Right renal cortex interstitium (tissue), 3 donors: ENCODE measurements at regions not wholly inside any gene's neighbourhood (a gene's known extent, or its start where the extent isn't known, plus 50 kb on each side); places are given as distances from the start of the nearest gene placed in this dataset.

Experiments used
- DNase-seq, 3 donors: peaks; one replicate each; pipeline ENCODE4 v3.0.0-alpha.2; 2013; ENCODE audit warnings: low read depth in 3 of 3, low spot score in 2 of 3

DNA sequence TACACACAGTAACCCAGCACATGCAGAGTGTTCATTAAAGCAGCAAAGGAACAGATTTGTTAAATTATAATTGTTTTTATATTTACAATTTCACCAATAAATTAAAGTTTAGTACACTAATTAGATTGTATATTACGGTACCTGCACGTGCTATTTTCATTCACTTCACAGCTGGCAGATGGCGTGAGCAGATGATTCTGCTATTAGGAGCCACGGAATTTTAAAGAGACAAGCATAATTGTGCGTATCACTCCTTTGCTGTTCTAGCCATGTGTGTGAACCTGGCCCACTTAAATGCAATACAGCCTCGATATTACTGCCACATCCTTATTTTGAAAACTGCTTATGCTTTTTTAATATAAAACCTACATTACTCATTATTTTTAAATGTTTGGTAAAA, 332.8 kb upstream of the SOX11 start:
- no peak for DNase-seq

GRCh38 chr2:5360081-5360480, 332.1 kb upstream of the SOX11 start:
- DNase-seq, result no peak

- DNase-seq, result no peak
Observed at GRCh38 chr2:5364361-5364760, 327.8 kb upstream of the SOX11 start.

DNA sequence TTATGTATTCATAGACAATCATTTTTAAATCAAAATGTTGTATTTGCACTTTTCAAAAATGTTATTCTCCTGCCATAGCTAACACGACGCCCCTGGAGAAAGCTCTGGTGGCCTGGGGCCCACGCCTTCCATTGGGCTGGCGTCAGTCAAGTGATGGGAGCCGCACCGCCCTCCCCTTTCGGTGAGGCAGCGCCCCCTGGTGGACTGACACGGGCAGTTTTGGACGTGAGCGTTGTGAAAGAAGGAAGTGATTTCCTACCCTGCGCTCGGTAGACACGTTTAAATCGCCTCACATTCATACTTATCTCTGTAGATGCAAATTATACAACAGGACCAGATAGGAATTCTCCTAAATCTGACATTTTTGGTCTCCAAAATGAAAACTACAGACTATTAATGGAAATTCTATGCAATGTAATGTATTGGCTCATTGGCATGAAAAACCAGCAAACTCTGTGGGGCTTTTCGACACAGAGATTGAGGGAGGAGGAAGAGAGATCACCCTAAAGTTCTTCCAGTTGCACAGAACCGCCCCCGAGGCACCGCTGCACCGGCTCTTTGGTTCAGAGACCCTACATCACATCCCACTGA, 326.2 kb upstream of the SOX11 start:
- peak; percentile 48 to 63 (median 54) for DNase-seq

DNA sequence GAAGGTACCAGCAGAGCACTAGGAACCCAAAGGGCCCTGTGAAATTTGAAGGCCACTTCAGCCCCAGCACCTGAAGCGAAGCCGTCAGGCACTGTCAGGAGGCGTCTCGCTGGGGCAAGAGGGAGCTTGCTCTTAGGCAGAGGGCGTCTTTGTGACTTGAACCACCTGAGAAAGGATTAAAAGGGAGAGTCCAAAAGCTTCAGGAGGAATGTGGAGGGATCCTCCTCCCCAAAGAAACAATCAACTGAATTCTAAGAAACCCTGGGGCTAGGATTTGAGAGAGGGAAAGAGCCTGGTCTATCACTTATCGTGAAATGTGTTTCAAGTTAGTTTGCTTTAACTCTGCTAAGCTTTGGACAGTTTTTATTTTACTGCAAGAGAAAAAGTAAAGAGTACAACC, 324.9 kb upstream of the SOX11 start:
- no peak for DNase-seq

GRCh38 chr2:5368263-5368662, 323.9 kb upstream of the SOX11 start:
- no peak for DNase-seq

GRCh38 chr2:5369510-5369909, 322.7 kb upstream of the SOX11 start:
- no peak for DNase-seq

DNA sequence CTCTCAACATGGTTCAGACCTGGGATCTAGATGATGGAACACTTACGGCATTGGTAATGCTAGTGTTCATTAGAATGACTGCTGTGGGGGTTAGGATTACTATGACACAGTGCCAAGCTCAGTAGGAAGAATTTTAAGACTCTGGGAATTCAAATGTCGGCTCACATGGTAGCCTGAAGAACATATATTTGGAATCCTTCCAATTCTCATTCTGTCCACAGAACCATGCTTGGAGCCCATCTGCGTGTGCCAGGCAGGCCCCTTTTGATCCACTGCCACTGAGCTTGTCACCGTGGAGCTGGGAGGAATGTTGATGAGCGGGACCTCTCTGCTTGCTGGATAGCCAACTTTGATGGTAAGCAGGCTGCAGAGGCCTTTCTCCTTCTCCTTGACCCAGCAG, 322.0 kb upstream of the SOX11 start:
- DNase-seq, result no peak

DNA sequence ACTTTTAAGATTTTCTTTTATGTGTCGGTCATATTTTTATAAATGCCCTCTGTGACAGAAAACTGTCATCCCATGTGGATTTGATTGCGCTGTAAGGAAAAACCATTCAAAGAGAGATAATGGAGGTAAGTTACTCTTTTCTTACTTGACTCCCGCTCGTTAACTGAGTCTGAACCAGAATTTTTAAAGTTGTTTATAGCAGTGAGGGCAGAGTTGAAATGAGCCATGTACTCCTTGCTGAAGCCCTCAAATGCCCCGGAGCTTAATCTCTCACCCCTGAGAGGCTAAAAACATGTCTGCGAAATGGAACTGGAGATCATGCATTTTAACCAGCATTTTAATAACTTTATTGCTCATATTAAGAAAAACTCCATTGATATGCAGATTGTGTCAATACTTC, 320.0 kb upstream of the SOX11 start:
- DNase-seq, result no peak

GRCh38 chr2:5373200-5373599, 319.0 kb upstream of the SOX11 start:
- peak in 1 of 3 donors; percentile 39 for DNase-seq

- no peak for DNase-seq
Observed at GRCh38 chr2:5374762-5375161, 317.4 kb upstream of the SOX11 start.

DNA sequence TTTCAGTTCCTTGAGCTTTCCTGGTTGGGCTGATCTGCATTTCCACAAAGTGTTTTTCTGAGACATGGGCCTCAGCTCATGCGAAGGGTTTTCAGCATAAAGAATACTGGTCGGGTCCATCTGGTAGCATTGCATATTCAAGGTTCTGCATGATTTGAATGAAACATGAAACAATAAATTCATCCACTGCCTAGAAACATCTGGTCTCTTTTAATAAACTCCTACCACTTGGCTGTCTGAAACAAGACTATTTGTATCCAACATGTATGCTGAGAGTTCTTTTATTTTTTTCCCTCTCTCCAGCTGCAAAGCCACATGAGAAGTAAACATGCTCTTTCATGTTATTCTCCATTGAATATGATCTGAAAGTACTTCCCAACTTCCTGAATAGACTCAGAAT, 314.9 kb upstream of the SOX11 start:
- no peak for DNase-seq

DNA sequence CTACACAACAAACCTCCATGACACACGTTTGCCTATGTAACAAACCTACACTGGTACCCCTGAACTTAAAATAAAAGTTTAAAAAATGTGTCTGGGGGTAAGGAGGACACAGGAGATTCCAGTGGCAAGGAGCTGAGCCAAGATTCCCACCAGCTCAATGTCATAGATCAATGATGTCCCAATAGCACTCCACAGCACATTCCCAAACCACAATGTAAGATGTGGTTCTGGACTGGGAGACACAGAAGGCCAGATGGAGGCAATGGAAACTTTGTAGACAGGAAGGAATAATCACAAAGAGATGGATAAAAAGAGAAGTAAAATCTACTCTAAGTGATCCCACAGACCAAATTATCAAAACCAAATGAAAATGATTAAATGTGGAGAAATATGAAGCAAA, 312.4 kb upstream of the SOX11 start:
- no peak for DNase-seq

- DNase-seq, result no peak
Observed at GRCh38 chr2:5385596-5385995, 306.6 kb upstream of the SOX11 start.

DNA sequence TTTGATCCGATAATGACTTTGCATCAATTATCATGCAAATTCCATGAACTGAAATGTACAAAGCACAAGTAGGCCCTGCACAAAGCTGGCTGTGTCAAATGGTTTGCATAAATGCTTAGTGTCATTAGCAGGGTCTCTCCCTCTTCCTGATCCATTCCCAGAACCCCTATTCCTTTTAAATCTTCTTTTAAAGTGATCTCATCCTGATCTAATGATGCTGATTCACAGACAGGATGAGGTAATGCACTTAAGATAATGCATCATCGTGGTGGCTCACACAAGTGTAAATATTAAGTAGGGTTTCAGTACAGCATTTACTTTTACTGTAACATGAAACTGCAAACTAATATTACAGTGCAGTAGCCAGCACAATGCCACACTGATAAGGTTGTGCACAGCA, 304.8 kb upstream of the SOX11 start:
- DNase-seq, result no peak

DNA sequence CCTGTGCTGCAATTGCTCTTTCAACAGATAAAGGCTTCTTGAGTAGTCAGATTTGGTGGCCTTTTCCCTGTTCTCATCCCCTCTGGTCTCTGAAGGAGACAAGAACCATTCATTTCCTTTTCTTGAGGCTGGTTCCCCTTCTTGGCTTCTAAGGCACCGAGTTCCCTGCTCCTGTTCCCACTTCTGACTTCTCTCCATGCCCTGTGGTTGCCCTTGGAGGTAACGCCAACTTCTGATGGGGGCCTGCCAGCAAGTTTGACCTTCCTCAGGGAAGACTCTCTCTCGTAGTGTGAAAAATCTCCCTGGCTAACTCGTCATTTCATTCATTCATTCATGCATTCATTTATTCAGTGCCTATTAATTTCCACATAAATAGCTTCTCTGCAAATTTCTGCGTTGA, 302.4 kb upstream of the SOX11 start:
- DNase-seq, result no peak

DNA sequence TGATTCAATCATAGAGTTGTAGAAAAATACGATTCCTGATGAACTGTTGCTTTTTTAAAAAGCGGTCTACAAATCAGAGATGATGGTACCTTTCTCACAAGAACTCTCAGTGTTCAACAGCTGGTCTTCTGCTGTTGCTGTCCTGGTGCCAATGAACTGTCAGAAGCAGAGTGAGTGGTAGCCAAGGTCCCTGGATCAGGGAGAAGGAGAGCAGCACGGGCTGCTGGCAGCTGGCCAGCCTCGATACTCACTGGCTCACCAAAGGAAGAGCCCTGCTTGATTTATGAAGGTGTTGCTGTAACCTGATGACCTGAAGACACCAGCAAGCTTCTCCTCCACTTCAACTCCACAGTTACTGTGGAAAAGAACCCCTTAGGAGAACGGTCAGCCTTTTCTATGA, 300.8 kb upstream of the SOX11 start:
- peak in 2 of 3 donors; percentile 41 to 47 for DNase-seq

GRCh38 chr2:5392658-5393057, 299.5 kb upstream of the SOX11 start:
- DNase-seq, result no peak

DNA sequence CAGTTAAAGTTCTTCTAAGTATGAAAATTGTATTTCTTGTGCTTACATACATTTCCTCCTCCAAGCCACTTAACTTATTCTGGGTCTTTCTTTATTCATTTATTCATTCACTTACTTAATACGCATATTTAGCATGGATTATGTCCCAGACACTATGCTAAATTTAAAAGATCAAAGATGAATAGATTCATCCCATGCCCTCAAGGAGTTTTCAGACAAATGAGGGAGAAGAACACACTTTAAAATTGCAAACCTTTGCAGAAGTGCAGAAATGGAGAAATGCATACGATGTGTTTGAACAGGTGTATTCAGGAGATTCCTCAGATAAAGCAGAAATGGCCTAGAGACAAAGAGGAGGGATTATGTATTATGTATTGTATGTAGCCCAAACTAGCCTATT, 298.7 kb upstream of the SOX11 start:
- no peak for DNase-seq

DNA sequence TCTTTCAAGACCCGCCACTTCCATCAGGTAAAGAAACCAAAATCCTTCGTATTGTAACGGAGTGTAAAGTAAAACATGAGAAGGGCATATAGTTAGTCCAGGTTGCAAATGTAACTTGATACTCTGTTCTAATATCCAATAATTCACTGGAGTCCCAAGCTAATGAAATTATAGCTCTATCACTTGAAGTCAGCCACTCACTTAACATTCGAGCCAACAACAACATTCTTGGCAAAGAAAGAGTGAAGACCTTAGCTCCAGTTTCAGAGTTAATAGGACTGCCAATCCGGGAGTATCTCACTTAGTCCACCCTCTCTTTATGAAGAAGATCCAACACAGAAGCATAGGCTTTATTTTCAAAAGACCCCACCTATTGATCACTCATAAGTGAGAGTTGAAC, 298.0 kb upstream of the SOX11 start:
- DNase-seq, result no peak

- DNase-seq, result no peak
Observed at GRCh38 chr2:5401115-5401657, 291.0 kb upstream of the SOX11 start.

DNA sequence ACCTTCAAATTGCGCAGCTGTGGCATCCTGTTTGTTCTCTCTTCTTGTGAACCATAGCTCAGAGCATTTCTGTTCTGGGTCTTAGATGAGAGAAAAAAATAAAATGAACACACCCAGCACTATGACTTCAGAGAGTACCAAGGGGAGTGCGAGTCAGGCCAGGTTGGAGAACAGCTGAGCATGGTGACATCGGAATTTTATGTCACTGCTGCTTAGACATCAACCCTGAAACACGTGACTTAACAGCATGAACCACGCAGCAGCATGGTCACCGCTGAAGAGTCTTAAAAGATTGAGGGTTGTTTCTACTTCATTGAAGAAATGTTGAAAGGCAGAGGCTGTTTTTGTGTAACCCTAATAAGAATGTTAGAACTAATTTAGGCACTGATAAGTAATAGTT, 288.8 kb upstream of the SOX11 start:
- DNase-seq, result no peak

GRCh38 chr2:5409898-5410381, 282.2 kb upstream of the SOX11 start:
- DNase-seq, result peak in 1 of 3 donors; percentile 16
